Cerebellar cortex (tissue), 1 donor: ENCODE measurements at regions not wholly inside any gene's neighbourhood (a gene's known extent, or its start where the extent isn't known, plus 50 kb on each side); places are given as distances from the start of the nearest gene placed in this dataset.

Source experiments
- DNase-seq: peaks from one replicate; pipeline ENCODE4 v3.0.0-alpha.2; 2015; ENCODE audit warnings: low spot score

DNA sequence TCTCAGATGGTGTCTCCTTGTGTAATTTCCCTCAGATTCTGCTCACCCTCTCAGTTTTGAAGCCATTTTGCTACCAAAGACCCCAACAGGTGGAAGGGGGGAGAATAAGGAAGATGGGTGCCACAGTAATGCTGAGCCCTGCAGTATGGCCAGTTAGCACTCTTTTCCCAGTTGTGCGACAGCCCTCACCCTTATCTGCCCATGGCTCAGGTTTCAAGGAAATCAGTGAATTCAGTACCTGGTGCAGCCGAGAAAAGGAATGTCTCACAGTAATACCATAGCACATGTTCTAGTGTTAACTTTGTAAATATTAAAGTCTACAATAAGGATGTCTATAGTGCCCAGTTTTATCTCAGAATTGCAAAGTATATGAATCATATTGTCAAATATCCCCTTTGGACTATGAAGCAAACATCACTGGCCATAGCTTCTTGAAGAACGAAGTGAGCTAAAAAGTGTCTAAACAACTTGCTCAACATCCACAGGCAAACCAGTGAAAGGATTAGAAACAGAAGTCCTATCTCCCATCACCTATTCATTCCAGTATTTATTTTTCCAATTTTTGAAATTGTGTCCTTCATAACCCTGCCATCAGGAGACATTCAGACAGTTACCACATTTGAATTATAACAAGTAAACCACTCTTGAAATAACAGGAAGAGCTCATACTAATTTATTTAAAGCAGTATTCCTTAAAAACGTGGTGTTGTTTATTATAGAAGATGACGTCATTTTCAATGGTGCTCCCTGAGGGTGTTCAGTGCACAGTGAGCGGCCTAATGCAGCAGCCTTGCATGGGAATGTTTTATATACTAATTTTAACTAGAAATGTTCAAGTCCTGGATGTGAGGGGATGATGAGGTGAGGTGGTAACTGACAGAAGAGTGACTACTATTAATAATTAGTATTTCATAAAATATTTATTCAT, 366.2 kb downstream of the TFAP2A start:
- DNase-seq = no peak

DNA sequence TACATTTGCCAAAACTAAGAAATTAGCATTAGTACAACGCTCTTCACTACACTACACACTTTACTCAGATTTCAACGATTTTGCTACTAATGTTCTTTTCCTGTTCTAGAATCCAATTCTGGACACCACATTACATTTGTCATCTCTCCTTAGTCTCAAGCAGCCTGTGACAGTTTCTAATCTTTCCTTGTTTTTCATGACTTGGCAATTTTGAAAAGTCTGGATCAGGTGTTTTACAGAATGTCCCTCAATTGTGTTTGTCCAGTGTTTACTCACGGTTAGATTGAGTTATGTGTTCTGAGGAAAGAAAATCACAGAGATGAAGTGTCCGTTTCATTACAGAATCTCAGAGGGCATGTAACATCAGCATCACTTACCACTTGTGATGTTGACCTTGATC, 372.6 kb downstream of the TFAP2A start:
- DNase-seq = no peak

DNA sequence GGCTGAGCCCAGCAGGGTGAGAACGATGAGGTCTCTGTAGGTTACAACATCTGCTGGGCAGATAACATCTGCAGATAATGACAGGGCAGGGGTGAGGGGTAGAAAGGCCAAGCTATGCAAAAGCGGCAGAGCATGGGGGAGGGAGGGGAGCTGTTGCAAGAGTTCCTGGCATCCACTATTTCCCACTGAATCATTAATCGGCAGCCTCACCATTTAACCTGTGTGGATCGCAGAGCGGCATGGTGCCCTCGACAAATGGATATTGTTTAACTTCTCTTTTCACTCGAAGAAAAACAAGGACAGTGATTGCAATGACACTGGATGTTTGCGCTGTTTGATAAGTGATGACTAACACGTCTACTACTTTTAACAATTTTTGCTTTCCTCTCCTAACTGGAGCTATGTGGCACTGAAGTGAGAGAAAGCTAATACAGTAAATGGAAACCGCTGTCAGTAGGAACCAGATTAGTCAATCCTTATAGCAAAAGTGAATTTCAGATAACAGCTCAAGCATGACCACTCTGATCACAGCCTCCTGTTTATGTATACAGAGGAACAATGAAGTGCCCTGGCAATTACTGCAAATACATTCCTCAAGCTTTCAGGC, 381.5 kb downstream of the TFAP2A start:
- DNase-seq = no peak

DNA sequence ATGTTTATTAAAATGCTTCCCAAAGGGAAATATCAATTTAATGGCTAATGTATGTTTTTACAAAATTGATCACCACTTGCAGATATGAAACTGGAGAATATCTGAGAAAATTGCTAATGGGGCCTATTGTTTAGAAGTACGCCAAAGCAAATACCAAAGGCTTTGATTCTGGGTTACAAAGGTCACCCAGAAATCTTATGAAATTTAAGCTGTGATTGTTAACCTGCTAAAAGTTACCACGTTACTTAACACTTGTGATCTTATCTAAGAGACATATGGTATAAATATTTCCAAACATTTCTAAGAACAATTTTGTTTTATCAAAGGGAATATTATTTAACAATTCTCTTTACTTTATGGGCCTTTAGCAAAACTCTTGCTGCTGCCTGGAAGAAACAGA, 383.3 kb downstream of the TFAP2A start:
- no peak for DNase-seq

DNA sequence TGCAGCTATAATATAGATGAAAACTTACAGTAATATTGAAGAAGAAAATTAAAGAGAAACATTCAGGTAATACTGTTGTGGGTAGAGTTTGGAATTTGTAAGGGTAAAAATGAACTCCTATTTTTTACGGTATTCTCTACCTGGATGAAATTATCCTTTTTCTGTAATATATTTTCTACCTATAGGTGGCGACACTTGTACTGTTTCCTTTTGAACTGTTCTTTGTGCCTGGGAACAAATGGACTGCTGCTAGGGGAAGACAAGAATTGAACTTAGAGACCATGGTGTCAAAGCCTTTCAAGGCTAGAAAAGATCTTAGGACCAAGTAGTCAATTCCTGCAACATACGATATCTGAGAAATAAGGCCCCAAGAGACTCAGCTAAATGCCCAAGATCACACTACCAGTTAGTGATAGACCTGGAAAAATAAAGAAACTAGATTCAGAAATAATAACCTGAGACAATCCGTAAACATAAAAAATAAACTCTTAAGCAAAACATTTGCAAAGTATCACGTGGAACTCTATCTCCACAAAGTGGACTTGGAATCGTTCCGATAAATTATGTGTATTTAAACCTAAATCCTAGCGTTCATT, 383.8 kb downstream of the TFAP2A start:
- peak; percentile 8 for DNase-seq

DNA sequence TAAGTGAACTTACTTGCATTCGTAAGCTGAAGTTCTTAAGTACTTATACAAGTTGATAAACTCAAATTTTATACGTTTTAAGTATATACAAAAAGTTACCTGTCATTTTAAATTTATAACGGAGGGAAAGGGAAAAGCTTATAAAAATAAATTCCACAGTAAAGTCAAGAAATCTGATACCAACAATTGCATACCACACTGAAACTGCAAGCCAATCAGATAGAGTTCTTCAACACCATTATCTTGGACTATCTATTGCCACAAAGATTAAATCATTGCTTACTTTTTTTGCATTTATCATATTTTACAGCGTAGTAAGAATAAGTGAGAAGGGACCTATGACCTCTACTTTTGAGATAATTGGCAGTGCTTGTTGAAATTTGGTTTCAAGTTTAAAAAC, 386.7 kb downstream of the TFAP2A start:
- no peak for DNase-seq

DNA sequence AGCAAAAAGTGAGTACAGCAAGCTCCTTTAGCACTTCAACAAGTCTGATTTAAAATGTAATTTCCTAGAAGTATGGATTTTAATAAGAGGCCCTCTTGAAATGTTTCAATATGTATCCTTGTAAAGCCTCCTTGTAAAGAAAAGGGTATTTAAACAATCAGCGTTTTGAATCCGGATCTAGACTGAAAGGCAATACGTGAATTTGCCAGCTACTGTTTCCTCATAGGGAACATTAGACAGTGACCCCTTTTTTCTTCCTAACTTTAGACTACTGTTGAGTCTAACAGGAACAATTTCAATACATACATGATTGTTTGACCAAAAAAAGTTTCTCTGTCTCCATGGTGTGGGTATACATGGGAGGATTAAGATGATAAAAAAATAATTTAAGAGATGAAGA, 395.0 kb downstream of the TFAP2A start:
- DNase-seq = no peak

DNA sequence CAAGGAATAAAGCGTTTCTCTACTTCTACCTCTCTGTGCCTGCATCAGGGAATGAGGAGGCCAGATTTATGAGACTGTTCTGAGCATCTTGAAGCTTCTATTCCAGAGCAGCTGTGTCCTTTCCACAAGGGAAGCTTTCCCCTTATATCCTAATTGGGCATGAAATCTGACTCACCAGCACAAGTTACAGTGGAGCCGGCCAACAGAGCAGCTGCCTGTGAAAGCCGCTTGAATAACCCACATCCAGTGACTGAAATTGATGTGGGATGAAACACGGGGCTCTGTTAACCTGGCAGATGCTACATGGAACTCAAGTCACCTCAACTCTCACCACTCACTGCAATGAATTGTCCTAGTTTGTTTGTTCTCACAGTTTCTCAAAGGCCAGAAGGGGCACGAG, 400.3 kb downstream of the TFAP2A start:
- no peak for DNase-seq

DNA sequence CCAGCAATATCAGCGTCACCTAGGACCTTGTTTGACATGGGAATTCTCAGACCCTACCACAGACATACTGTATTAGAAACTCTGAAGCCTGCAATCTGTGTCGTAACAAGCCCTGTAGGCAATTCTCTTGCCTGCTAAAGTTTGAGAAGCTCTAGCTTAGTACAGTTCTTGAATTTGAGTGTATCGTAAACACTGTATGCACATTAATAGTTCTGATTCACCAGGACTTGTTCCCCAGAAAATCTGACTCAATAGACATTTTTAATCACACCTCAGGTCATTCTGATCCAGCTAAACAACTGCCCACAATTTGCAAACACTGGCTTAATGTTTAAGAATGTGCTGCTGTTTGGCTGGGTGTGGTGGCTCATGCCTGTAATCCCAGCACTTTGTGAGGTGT, 414.3 kb downstream of the TFAP2A start:
- no peak for DNase-seq

DNA sequence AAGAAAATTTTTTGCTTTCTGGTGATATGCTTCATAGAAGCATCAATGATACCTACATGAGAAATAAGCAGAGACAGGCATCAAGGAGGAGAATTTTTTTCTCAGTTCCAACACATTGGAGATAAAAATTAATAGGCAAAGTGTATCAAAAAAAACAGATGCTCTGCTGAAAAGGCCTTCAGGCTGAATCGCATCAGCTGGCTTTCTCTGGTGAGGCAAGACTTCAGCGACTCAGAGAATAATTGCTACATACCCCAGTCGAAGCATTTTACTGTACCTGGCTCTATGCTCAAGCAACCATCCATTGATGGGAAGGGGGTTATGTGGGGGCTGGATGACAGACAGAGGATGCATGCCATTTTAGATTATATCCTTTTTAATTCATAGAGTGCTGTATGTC, 415.1 kb downstream of the TFAP2A start:
- DNase-seq = no peak

DNA sequence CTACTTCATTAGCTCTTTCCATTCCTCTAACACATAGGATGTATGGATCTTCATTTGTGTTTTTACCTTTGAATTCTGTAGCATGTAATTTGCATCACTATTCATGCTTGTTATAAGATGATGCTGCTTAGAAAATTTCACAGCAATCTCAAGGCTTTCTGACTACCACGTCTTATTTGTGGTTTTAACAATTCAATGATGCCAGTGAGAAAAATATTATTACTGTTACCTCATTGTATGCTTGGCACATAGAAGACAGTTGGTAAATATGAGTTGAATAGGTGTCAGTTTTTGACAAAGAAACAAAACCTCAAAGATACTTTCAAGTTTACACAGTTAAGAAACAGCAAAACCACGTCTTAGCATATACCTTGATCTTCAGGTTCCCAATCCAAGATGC, 428.6 kb downstream of the TFAP2A start:
- no peak for DNase-seq

DNA sequence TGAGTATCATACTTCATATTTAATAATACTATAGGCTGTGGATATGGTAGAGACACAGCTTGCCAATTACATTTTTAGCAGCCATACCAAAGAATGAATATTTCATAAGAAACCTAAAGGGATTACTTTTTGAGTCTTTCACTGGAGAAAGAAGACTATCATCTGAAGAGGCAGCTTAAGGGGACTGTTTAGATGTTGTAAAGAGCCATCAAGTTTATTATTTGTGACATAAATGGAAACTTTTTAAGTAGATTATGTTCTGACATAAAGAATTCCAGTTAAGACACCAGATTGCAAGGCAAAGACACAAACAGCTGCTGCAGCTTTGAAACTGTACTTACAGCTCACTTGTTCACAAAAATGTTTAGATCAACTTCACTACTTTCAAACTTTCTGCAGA, 429.4 kb downstream of the TFAP2A start:
- no peak for DNase-seq

DNA sequence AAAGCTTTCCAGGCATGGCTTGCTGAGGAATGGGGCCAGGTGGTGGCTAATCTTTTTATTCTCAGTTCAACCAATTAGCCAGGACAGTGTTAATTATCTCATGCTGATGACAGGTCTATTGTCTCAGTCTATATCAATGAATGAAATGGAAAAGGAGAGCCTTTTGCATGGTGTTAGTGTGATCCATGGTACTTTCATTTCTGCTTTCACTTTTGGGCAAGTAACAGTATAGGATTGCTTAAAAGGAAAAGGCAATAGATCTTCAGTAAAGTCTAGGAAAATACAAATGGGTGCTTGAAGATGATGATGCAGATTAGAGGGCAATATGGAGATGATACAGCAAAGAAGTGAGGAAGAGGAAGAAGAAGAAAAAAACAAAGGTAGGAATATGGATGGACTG, 430.3 kb downstream of the TFAP2A start:
- no peak for DNase-seq

DNA sequence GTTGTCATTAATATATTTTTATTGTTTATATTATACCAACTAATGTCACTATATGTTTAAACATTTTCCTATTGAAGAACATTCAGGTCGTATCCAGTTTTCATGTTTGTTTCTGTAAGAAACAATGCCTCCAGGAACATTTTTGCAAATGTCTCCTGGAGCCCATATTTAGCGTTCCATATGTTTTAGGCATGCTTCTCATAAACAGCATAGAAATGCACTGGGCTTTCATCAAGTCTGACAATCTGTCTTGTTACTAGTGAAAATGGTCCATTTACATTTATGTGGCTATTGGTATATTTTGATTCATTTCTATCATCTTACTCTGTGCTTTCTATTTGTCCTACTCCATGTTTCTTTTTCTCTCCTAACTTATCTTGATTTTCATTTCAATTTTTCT, 431.7 kb downstream of the TFAP2A start:
- DNase-seq = no peak

DNA sequence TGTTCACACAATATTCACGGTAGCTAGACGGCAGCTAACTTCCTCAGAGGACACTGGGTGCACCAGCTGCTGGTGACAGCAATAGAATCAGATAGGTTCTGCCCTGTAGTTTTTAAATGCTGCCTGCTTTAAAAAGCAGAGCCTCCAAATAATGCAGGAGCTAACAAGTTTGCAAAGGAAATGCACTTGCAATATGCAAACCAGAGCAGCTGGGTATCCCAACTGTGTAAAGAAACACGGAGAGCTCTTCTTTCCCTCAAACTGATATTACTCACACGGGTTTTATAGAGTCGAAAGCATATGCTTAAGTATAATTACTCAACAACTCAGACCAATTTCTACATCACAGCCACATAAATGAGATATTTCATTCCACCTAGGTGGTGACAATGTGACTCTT, 432.7 kb downstream of the TFAP2A start:
- DNase-seq = no peak

DNA sequence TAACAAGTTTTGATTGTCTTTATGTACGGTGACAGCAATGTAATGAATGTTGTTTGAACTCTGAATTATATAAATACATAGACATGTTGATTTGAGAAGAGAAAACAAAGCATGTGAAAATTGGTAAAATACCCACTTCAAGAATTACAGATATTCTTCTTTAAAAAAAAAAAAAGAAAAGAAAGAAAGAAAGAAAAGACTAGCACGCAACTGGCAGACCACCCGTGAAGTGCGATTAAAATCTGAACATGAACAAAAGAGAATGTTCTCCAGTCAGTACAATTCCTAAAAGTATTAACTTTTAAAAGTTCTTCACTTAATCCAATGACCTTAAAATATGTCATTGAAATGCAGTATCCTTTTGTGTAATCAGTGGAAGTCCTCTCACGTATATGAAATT, 434.9 kb downstream of the TFAP2A start:
- no peak for DNase-seq

DNA sequence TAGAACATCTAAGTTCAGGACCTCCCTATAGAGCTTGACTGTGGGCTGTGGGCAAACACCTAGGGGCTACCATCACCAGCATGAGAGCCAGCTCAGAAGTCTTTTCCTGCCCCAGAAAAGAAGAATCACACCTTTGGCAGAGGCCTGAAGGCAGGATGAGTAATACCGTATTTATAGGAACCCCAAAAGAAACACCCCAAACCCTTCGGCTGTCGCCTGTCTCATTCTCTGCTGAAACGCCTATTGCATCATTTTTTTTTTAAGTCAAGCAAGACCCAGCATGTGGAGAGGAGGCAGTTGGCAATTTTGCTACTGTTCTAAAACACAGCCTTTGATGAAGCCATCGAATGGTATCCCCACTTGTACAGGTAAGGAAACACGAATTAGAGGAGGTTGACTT, 436.4 kb downstream of the TFAP2A start:
- DNase-seq = no peak

DNA sequence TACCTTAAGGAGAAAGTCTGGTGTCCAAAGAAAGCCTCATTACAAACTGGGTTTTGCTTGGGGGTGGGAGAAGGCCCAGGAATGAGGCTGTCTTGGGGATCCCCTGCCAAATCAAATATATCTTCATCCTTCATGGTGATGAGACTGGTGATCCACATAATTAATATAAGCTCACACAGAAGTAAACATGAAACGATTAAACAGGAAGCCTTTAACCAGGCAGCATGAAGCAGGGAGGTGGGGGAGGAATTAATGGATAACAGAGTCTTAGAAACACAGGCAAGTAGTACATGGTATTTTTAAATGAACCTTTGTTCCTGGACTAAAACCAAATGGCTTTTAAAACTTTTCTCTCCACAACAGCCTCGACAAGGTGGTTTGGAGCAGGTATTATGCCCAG, 437.5 kb downstream of the TFAP2A start:
- DNase-seq = no peak

DNA sequence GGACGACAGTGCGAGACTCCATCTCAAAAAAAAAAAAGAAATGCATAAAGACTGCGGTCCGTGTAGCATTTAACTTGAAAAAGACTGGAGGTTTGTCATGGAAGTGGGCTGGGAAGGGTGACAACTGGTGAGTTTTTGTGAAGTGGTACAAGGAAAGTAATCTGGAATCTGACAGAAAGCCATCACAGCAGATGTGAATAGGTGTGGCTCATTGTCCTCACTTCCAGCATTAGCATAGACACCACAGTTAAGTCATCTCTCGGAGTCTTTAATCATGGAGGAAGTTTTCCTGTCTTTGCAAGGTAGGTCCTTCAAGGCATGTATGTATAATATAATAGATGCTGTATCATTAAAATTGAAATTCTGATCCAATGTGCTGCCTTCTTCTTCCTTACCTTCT, 453.2 kb downstream of the TFAP2A start:
- DNase-seq = no peak

DNA sequence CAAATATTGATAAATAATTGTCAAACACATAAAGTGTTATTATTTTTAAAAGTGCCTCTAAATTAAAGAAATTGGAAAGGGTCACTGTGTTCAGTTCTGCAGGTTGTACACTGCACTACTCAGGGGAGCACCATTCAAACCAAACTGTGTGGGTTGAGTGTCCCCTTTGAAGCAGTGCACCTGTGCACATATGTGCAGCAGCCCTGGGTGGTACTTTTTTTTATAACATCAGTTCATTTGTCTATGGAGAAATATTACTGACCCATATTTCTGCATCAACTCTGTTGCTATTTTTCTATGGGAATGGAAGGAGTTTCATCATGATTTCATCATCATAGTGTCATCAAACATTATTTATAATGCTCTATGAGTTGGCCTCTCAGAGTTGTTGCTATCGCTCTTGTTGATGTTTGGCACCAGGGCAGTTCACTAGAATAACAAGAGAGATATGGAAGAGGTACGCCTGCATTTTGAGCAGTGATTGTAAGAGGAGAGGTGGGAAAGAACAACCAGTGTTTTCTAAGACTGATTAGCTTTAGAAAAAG, 457.6 kb downstream of the TFAP2A start:
- DNase-seq = no peak

DNA sequence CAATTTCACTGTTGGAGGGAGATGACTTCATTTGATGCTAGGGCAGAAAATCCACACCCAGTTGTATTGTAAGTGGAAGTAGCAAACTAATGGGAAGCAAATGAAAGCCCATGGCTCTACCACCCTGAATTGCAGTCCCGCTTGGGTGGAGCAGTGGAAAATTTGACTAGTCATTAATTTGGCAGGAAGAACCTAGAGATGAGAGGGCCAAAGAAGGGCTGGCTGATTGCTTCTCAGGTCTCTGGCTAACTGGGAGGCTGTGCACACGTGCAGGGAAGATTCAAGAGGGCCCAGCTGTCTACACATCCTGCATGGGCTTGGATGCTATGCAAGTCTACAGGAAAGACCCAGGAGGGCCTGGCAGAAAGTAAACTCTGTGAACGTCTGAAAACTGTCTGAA, 466.2 kb downstream of the TFAP2A start:
- no peak for DNase-seq

DNA sequence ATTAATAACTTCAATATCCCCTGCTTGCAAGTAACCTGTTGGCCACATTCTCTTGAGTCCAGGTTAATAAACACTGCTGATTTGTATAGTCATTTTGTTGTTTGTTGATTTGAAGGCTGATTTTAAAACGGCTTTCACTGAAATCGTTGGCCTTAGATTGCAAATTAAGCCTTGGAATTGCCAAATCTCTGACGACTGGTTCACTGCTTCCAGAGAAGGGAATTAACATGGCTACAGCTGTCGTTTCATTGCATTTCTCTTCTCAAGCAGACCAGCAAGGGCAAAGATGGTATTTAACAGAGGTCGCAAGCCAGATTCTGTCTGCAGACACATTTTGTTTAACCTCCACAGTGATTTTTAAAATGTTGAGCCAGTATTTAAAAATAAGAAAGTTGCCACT, 470.9 kb downstream of the TFAP2A start:
- DNase-seq = no peak

DNA sequence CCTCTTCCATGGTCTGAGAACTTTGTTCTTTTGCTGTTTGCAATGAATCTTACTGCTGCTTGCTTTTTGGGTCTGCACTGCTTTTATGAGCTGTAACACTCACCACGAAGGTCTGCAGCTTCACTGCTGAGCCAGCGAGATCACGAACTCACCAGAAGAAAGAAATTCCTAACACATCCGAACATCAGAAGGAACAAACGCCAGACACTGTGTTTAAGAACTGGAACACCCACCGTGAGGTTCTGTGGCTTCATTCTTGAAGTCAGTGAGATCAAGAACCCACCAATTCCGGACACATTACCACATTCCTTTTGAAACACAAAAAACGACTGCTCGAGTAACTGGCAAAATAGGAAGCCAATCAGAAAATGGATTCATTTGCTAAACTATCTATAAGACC, 471.8 kb downstream of the TFAP2A start:
- DNase-seq = no peak
